ENCODE measurements at regions not wholly inside any gene's neighbourhood (a gene's known extent, or its start where the extent isn't known, plus 50 kb on each side); places are given as distances from the start of the nearest gene placed in this dataset.

DNA sequence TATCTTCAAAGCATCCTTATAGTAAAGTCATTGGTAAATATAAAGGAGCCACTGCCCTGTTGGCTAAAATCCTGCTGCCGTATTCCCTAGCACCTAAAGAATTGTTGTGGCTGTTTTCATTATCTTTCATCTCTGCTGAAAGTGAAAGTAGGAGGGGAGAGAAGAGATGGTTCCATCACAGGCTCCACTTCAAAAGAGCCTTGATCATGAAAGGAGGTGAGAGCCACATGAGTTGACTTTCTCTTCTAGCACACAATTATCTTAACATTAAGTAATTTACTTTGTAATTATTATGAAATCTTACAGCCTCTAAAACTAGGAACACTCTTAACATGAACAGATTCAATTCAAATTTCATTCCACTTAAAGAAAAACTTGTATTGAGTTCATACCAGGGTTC is 1050.9 kb upstream of the LRRTM1 start:
- Mint-ChIP-seq H3K36me3 (ENCODE audit: insufficient read depth in 2 of 2) (peaks cover 0 to 2% of the 10 kb centered on the region in 2 donors), H3K27ac (no peak overlapping the region), H3K4me1 (ENCODE audit: low read depth) (no peaks in the 10 kb centered on the region), H3K27me3 (ENCODE audit: low read depth) (no peaks in the 10 kb centered on the region), H3K9me3 (peaks cover 9 to 20% of the 10 kb centered on the region in 2 donors), H3K4me3 (no peak overlapping the region)
- ATAC-seq (replicated peaks in 1 of 2): no peak
- DNase-seq: no peak

DNA sequence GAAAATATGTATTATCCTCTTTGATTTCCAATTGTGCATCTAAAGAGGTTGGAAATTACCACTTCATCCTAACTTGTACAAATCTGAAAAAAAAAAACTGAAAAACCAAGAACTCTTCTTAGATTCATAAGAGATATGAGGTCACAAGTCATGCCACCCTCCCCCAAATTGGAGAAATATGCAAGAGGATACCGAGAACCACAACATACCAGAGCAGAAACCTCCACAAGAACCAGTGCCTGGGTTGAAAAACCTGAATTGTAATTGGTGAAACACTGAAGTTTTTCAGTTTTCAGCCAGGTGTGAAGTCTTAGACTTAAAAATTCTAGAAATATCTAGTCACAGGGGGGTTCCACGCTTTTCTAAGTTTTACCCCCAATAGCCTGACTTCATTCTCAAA is 1029.5 kb upstream of the LRRTM1 start:
- Mint-ChIP-seq H3K27me3 (ENCODE audit: low read depth) (no peaks in the 10 kb centered on the region), H3K27ac (no peak overlapping the region), H3K4me1 (ENCODE audit: low read depth) (no peaks in the 10 kb centered on the region), H3K4me3 (no peak overlapping the region), H3K9me3 (peaks cover 2 to 4% of the 10 kb centered on the region in 2 donors), H3K36me3 (ENCODE audit: insufficient read depth in 2 of 2) (no peaks in the 10 kb centered on the region)
- no peak for ATAC-seq (replicated peaks in 1 of 2)
- no peak for DNase-seq

DNA sequence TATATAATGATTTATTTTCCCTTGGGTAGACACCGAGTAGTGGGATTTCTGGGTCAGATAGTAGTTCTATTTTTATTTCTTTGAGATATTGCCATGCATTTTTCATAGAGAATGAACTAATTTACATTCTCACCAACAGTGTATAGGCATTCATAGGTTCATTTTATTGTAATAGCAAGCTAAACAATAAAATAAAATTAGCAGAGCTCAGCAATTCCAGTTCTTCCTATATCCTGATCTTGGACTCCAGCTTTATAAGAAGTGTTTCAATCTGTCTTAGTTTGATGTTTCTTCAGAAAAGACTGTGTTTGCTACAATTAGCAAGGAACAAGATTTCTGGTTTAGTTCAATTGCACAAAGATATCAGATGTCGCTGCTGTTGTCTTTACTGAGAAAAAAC is 1024.4 kb upstream of the LRRTM1 start:
- no peaks in the 10 kb centered on the region for H3K36me3 Mint-ChIP-seq (ENCODE audit: insufficient read depth in 2 of 2)
- H3K27me3 Mint-ChIP-seq (ENCODE audit: low read depth): no peaks in the 10 kb centered on the region
- ATAC-seq (replicated peaks in 1 of 2) (no peak), DNase-seq (no peak)
- H3K27ac Mint-ChIP-seq: no peak overlapping the region
- H3K4me3 Mint-ChIP-seq: no peak overlapping the region
- no peaks in the 10 kb centered on the region for H3K4me1 Mint-ChIP-seq (ENCODE audit: low read depth)
- H3K9me3 Mint-ChIP-seq: peaks cover 4 to 13% of the 10 kb centered on the region in 2 donors

DNA sequence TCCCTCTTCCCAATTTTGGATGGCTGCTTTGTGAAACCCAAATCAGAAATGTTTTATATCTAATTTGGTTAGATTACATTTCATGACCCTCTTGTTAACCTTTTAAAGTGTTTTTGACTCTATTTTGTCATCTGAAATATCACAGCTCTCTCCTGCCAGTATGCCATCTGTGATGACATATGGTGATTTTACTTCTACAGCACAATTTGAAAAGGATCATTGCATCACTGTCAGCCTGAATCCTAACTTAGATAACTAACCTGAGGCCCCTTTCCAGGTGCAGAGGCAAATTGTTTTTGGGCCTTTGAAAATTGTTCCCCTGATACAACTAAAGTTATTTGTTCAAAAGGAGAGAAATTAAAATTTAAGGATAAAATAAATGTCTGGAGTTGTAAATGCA is 1023.4 kb upstream of the LRRTM1 start:
- no peaks in the 10 kb centered on the region for H3K36me3 Mint-ChIP-seq (ENCODE audit: insufficient read depth in 2 of 2)
- no peak for ATAC-seq (replicated peaks in 1 of 2)
- no peaks in the 10 kb centered on the region for H3K4me1 Mint-ChIP-seq (ENCODE audit: low read depth)
- H3K9me3 Mint-ChIP-seq: peaks cover 7 to 18% of the 10 kb centered on the region in 2 donors
- DNase-seq: no peak
- no peaks in the 10 kb centered on the region for H3K27me3 Mint-ChIP-seq (ENCODE audit: low read depth)
- H3K4me3 Mint-ChIP-seq: no peak overlapping the region
- H3K27ac Mint-ChIP-seq: no peak overlapping the region

DNA sequence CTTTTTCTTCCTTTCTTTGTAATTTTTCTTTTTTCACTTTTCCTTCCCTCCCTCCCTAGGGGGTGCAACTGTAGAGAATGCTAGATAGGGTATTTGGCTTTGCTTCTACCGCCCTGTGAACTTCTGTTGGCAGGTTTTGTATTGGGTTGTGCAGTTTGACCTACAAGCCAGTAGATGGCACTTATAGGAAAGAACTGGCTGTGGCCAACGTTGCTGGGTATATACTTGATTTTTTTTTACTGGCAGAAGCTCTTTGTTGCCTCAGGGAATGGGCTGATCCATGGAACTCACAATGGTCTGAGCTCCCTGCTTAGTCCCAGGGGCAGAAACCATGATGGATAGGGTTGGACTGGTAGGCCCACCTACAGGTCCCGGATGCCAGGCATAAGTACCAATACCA is 1019.5 kb upstream of the LRRTM1 start:
- Mint-ChIP-seq H3K4me3 (no peak overlapping the region), H3K27ac (no peak overlapping the region), H3K36me3 (ENCODE audit: insufficient read depth in 2 of 2) (no peaks in the 10 kb centered on the region), H3K4me1 (ENCODE audit: low read depth) (no peaks in the 10 kb centered on the region), H3K9me3 (peaks cover 13 to 16% of the 10 kb centered on the region in 2 donors), H3K27me3 (ENCODE audit: low read depth) (no peaks in the 10 kb centered on the region)
- DNase-seq: no peak
- no peak for ATAC-seq (replicated peaks in 1 of 2)

DNA sequence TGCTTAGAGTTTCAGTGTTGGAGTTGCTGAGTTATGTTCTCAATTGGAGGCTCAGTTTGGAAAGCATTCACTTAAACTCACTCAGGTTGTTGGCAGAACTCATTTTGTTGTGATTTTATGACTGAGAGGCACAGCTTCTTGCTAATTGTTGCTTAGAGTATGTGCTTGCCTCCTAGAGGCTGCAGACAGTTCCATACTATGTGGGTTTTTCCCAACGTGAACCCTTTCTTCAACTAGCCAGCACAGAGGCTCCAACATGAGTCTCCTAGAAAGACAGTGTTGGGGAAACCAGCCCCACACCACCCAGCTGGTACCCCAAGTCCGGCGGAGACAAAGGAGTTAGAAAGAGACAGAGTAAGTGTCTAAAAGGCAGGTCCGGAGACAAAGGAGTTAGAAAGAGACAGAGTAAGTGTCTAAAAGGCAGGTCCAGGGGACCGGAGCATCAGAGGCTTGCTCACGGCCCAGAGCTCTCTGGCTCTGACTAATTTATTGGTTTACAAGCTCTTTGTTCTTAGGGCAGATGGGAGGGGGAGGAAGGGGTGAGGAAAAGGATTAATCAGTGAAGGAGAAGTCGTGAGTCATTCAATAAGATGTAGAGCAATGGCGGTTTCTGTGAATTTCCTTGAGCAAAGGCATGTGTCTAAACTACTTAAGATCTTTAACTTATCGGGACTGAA is 999.7 kb upstream of the LRRTM1 start:
- H3K4me1 Mint-ChIP-seq (ENCODE audit: low read depth): no peaks in the 10 kb centered on the region
- peaks cover 8 to 11% of the 10 kb centered on the region in 2 donors for H3K9me3 Mint-ChIP-seq
- no peak overlapping the region for H3K4me3 Mint-ChIP-seq
- DNase-seq (no peak), ATAC-seq (replicated peaks in 1 of 2) (no peak)
- H3K27ac Mint-ChIP-seq: no peak overlapping the region
- H3K27me3 Mint-ChIP-seq (ENCODE audit: low read depth): no peaks in the 10 kb centered on the region
- H3K36me3 Mint-ChIP-seq (ENCODE audit: insufficient read depth in 2 of 2): peaks cover 0 to 3% of the 10 kb centered on the region in 2 donors

DNA sequence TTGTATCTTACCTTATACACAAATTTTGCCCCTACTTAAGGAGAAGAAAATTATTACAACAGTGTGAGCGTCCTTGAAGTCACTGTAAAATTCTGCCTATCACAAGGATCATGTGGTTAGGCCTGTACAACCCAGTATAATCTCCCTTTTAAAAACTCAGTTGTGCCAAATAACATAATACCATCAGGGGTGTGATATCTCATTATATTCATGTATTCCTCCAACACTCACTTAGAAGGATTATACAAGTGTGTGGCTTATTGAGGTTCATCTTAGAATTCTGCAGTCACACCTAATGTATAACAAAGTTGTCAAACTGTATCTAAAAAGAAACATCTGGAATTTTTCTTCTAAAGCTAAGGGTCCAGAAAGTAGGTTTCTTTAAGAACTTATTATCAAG is 998.8 kb upstream of the LRRTM1 start:
- Mint-ChIP-seq H3K27ac (no peak overlapping the region), H3K4me1 (ENCODE audit: low read depth) (no peaks in the 10 kb centered on the region), H3K9me3 (peaks cover 8 to 13% of the 10 kb centered on the region in 2 donors), H3K36me3 (ENCODE audit: insufficient read depth in 2 of 2) (peaks cover 0 to 3% of the 10 kb centered on the region in 2 donors), H3K27me3 (ENCODE audit: low read depth) (no peaks in the 10 kb centered on the region), H3K4me3 (no peak overlapping the region)
- no peak for DNase-seq
- no peak for ATAC-seq (replicated peaks in 1 of 2)

DNA sequence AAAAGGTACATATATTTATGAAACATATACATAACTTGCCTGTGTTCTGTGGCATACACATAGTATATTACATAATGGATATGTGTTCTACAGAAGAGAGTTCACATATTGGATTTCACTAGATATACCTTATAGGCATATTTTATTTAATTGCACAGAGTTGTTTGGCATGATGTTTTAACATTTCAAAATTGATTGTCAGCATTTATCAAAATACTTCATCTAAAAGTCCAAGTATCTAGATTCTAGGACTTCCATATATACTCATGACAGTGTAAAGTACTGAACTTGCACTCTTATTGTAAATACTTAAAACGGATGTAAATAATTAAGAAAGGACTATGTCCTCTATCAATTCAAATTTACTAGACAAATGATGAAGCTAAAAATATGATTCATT is 995.3 kb upstream of the LRRTM1 start:
- peaks cover 4 to 9% of the 10 kb centered on the region in 2 donors for H3K9me3 Mint-ChIP-seq
- H3K36me3 Mint-ChIP-seq (ENCODE audit: insufficient read depth in 2 of 2): no peaks in the 10 kb centered on the region
- H3K4me1 Mint-ChIP-seq (ENCODE audit: low read depth): no peaks in the 10 kb centered on the region
- ATAC-seq (replicated peaks in 1 of 2): no peak
- H3K27me3 Mint-ChIP-seq (ENCODE audit: low read depth): no peaks in the 10 kb centered on the region
- no peak overlapping the region for H3K4me3 Mint-ChIP-seq
- DNase-seq: no peak
- H3K27ac Mint-ChIP-seq: peak overlapping the region; percentile 57

DNA sequence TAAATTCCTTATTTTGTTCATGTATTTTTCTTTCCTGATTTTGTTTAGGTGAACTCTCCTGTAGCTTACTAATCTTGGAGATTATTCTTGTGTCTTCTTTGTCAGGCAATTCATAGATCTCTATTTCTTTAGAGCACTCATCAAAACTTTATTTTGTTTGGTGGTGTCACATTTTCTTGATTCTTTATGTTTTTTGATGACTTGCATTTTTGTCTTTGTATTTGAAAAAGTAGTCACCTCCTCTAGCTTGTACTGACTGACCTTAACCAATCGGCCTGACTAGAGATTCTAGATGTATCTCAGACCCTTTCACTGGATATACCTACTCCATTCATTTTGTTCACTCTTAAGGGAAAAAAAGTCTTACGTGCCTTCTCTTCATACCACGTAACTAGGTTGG is 986.3 kb upstream of the LRRTM1 start:
- H3K4me3 Mint-ChIP-seq: no peak overlapping the region
- no peak for ATAC-seq (replicated peaks in 1 of 2)
- DNase-seq: no peak
- no peaks in the 10 kb centered on the region for H3K27me3 Mint-ChIP-seq (ENCODE audit: low read depth)
- no peak overlapping the region for H3K27ac Mint-ChIP-seq
- peaks cover 0 to 4% of the 10 kb centered on the region in 2 donors for H3K36me3 Mint-ChIP-seq (ENCODE audit: insufficient read depth in 2 of 2)
- H3K4me1 Mint-ChIP-seq (ENCODE audit: low read depth): no peaks in the 10 kb centered on the region
- peaks cover 12 to 19% of the 10 kb centered on the region in 2 donors for H3K9me3 Mint-ChIP-seq

DNA sequence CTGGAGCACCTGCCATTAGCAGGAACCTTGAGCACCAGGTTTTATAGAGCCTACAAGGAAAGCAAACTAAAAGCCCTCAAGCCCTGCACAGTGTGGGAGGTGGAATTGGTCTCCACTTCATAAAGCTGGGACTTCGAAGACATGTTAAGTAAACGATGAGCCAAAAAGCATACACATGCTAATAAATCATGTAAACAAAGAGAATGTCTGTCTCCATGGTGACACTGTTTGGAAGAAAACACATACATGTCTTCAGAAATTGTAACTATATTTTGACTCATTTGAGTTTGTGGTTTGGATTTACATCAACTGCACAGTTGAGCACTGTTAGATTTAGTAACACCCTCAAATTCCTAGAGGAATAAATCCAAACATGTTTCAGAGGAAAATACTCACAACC is 978.5 kb upstream of the LRRTM1 start:
- H3K27ac Mint-ChIP-seq: no peak overlapping the region
- peaks cover 1 to 5% of the 10 kb centered on the region in 2 donors for H3K9me3 Mint-ChIP-seq
- ATAC-seq (replicated peaks in 1 of 2): no peak
- no peaks in the 10 kb centered on the region for H3K4me1 Mint-ChIP-seq (ENCODE audit: low read depth)
- DNase-seq: no peak
- no peak overlapping the region for H3K4me3 Mint-ChIP-seq
- H3K36me3 Mint-ChIP-seq (ENCODE audit: insufficient read depth in 2 of 2): no peaks in the 10 kb centered on the region
- no peaks in the 10 kb centered on the region for H3K27me3 Mint-ChIP-seq (ENCODE audit: low read depth)

DNA sequence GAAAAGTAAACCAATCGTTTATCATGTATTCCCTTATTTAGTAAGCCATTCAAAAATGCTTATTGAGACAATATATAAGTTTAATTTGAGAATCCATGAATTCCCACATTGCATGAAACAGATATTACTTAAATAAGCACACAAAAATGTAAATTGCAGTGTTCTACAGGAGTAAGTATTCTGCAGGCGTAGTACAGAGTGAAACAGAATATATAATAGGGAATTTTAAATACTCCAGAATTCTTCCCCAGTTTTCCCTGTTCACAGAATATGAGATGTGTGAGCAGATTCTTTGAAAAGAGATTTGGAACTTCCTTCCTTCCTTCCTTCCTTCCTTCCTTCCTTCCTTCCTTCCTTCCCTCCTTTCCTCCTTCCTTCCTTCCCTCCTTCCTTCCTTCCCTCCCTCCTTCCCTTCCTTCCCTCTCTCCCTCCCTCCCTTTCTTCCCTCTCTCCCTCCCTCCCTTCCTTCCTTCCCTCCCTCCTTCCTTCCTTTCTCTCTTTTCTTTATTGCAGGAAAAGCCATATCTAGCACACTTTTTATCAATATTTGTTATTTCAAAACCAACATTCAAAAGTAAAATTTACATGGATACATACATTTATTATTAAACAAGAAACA is 977.7 kb upstream of the LRRTM1 start:
- no peaks in the 10 kb centered on the region for H3K4me1 Mint-ChIP-seq (ENCODE audit: low read depth)
- H3K27me3 Mint-ChIP-seq (ENCODE audit: low read depth): no peaks in the 10 kb centered on the region
- H3K27ac Mint-ChIP-seq: no peak overlapping the region
- no peaks in the 10 kb centered on the region for H3K36me3 Mint-ChIP-seq (ENCODE audit: insufficient read depth in 2 of 2)
- DNase-seq (no peak), ATAC-seq (replicated peaks in 1 of 2) (no peak)
- H3K4me3 Mint-ChIP-seq: no peak overlapping the region
- H3K9me3 Mint-ChIP-seq: peaks cover 1 to 5% of the 10 kb centered on the region in 2 donors

DNA sequence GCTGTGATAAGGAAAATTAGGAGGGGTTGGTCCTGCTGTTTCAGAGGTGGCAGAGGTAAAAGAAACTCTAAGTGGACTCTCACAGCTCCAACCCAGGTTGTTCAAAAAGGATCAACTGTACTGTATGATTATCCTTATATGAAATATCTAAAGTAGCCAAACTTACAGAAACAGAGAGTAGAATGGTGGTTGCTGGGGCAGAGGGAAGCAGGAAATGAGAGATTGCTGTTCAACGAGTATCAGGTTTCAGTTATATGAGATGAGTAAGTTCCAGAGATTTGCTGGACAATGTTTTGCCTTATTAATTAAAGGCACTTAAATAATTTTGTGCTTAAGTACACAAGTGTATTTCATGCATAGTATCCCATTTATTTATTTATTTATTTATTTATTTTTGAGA is 972.0 kb upstream of the LRRTM1 start:
- H3K4me3 Mint-ChIP-seq: no peak overlapping the region

DNA sequence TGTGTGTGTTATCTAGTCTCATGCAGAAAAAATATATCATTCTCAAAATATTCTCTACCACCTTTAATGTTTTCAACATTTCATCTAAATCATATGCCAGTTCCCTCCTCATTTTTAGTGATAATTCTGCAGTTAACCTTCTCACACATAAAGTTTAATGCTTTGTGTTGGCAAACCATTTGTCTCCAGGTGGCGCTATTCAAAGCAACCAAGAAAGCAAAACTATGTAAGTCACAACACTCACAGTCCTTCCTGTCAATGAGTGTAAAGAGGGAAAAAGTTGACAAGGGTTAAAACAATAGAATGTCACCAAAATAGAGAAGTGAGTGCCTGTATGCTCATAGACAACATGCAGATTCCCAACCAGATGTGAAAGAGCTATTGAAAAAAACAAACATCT is 961.6 kb upstream of the LRRTM1 start:
- ATAC-seq (replicated peaks in 1 of 2) (no peak), DNase-seq (no peak)

More for the DNA sequence above, 972.0 kb upstream of the LRRTM1 start:
- no peaks in the 10 kb centered on the region for H3K27me3 Mint-ChIP-seq (ENCODE audit: low read depth)
- no peak overlapping the region for H3K27ac Mint-ChIP-seq
- ATAC-seq (replicated peaks in 1 of 2) (no peak), DNase-seq (no peak)
- peaks cover 0 to 3% of the 10 kb centered on the region in 2 donors for H3K36me3 Mint-ChIP-seq (ENCODE audit: insufficient read depth in 2 of 2)
- H3K9me3 Mint-ChIP-seq: peaks cover 2 to 14% of the 10 kb centered on the region in 2 donors
- no peaks in the 10 kb centered on the region for H3K4me1 Mint-ChIP-seq (ENCODE audit: low read depth)

DNA sequence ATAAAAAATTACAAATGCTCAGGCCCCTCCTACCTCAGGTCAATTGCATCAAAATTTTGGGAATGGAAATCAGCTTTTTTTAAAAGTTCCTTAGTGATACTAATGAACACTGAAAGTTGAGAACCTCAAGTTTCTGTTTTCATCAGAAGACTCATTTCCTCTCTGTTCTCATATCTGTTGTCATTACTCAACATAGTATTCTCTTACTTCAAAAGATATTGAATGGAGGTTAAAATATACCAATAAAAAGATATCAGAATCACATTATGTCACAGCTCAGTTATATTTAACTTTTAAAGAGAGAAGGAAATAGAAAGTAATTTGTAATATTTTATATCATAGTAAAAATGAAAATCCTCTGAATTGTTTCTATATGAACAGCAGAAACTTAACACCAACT is 959.4 kb upstream of the LRRTM1 start:
- ATAC-seq (replicated peaks in 1 of 2) (no peak), DNase-seq (no peak)
- H3K4me3 Mint-ChIP-seq: no peak overlapping the region
- no peaks in the 10 kb centered on the region for H3K36me3 Mint-ChIP-seq (ENCODE audit: insufficient read depth in 2 of 2)
- peaks cover 11 to 12% of the 10 kb centered on the region in 2 donors for H3K9me3 Mint-ChIP-seq
- H3K27ac Mint-ChIP-seq: no peak overlapping the region
- no peaks in the 10 kb centered on the region for H3K4me1 Mint-ChIP-seq (ENCODE audit: low read depth)
- no peaks in the 10 kb centered on the region for H3K27me3 Mint-ChIP-seq (ENCODE audit: low read depth)

More for the DNA sequence above, 961.6 kb upstream of the LRRTM1 start:
- peaks cover 10 to 13% of the 10 kb centered on the region in 2 donors for H3K9me3 Mint-ChIP-seq
- H3K36me3 Mint-ChIP-seq (ENCODE audit: insufficient read depth in 2 of 2): no peaks in the 10 kb centered on the region
- no peak overlapping the region for H3K27ac Mint-ChIP-seq
- H3K4me3 Mint-ChIP-seq: no peak overlapping the region
- H3K4me1 Mint-ChIP-seq (ENCODE audit: low read depth): no peaks in the 10 kb centered on the region
- no peaks in the 10 kb centered on the region for H3K27me3 Mint-ChIP-seq (ENCODE audit: low read depth)
